Stomach (tissue), 8 donors: ENCODE measurements at regions not wholly inside any gene's neighbourhood (a gene's known extent, or its start where the extent isn't known, plus 50 kb on each side); places are given as distances from the start of the nearest gene placed in this dataset.

Experiments
- DNase-seq, 2 donors: peaks; one replicate each; pipeline versions ENCODE4 v3.0.0 to v3.0.0-alpha.2; 2013 to 2019
- H3K27ac ChIP-seq, 5 donors: fragments of 200-600 bp in 4 of 5; sonication (generic) in 4 of 5; one replicate each; pipeline ENCODE4 v1.5.1; 2013 to 2019; ENCODE audit warnings: mild to moderate bottlenecking in 1 of 5, moderate library complexity in 1 of 5
- H3K27me3 ChIP-seq, 3 donors: fragments of 200-600 bp; sonication (generic); one replicate each; pipeline ENCODE4 v1.5.1; 2017 to 2019; ENCODE audit warnings: mixed run types in 1 of 3
- H3K36me3 ChIP-seq, 4 donors: fragments of 200-600 bp; sonication (generic); 1 replicate in 3 of 4; 2 replicates in 1 of 4; pipeline ENCODE4 v1.5.1; 2016 to 2019
- H3K4me1 ChIP-seq, 4 donors: fragments of 200-600 bp; sonication (generic); one replicate each; pipeline ENCODE4 v1.5.1; 2016 to 2019
- H3K4me3 ChIP-seq, 4 donors: fragments of 200-600 bp; sonication (generic) in 3 of 4; one replicate each; pipeline ENCODE4 v1.5.1; 2016 to 2019; ENCODE audit warnings: mild to moderate bottlenecking in 1 of 4
- H3K9me3 ChIP-seq, 4 donors: fragments of 200-600 bp; sonication (generic); one replicate each; pipeline ENCODE4 v1.5.1; 2016 to 2019
- CTCF ChIP-seq, 7 experiments: fragments of 450-650 bp in 4 of 7; fragments of 200-600 bp in 3 of 7; sonication (generic) in 3 of 7; IDR thresholded peaks; one replicate each; pipeline ENCODE4 v1.5.1; 2016 to 2019; ENCODE audit warnings: antibody characterized with exemption in 7 of 7, control low read depth in 2 of 7, mild to moderate bottlenecking in 1 of 7
- EP300 ChIP-seq: sonication (generic); formaldehyde crosslinking; IDR thresholded peaks from one replicate; pipeline ENCODE4 v1.6.1; 2017; ENCODE audit warnings: antibody characterized with exemption
- POLR2A ChIP-seq, 4 donors: fragments of 450-650 bp; IDR thresholded peaks; one replicate each; pipeline ENCODE4 v1.6.1; 2016; ENCODE audit warnings: antibody characterized with exemption in 4 of 4, control low read depth in 2 of 4, mild to moderate bottlenecking in 1 of 4, moderate library complexity in 1 of 4
- POLR2AphosphoS5 ChIP-seq, 3 donors: sonication (generic); formaldehyde crosslinking; IDR thresholded peaks; one replicate each; pipeline ENCODE4 v1.6.1; 2016; ENCODE audit warnings: antibody characterized with exemption in 3 of 3
- WGBS, 5 donors: extraction: QIAGEN DNeasy Blood & Tissue Kit in 3 of 5; methylation state at CpG; one replicate each; pipeline versions ENCODE4 v1.1.5 to v1.1.7; 2013 to 2018; 5-methylcytosine and 5-hydroxymethylcytosine counted together
- intact Hi-C: fragments of 100-400 bp; cut with DNase I; formaldehyde crosslinking; loops from one replicate; pipeline ENCODE4 v1.15.1; 2023; ENCODE audit warnings: low total_unique reads
- donor health status: healthy with polysubstance abuse.
- donor health status: Bipolar disorder and iron deficiency.
- donor health status: healthy.

- Histone ChIP-seq H3K4me1 (peaks cover 0 to 8% (median 4%) of the 10 kb centered on the region in 4 donors), H3K27me3 (peaks cover 0 to 89% (median 58%) of the 10 kb centered on the region in 3 donors), H3K36me3 (no peaks in the 10 kb centered on the region), H3K9me3 (no peaks in the 10 kb centered on the region), H3K4me3 (no peak overlapping the region), H3K27ac (no peak overlapping the region)
- intact Hi-C loops = no loop called here
- WGBS, 5 donors = 54 to 65% (median 61%) methylated on average over 15 to 29 of the region's 29 CpGs
- TF ChIP-seq CTCF (IDR thresholded peaks at IDR 0.05) (no peak), POLR2AphosphoS5 (IDR thresholded peaks at IDR 0.05) (no peak), EP300 (no peak), POLR2A (IDR thresholded peaks at IDR 0.05) (no peak)
- DNase-seq = no peak
Observed at GRCh38 chr1:2864203-2864905, 62.9 kb upstream of the TTC34 start.

- no peak overlapping the region for H3K27ac ChIP-seq
- WGBS, 5 donors = 81 to 95% (median 83%) methylated on average over 4 to 9 of the region's 9 CpGs
- DNase-seq = no peak
- no peak overlapping the region for H3K4me3 ChIP-seq
- H3K27me3 ChIP-seq = peaks cover 0 to 96% (median 58%) of the 10 kb centered on the region in 3 donors
- intact Hi-C loops = no loop called here
- H3K9me3 ChIP-seq = peaks cover 0 to 2% (median under 1%) of the 10 kb centered on the region in 4 donors
- H3K4me1 ChIP-seq = peaks cover 0 to 8% (median 4%) of the 10 kb centered on the region in 4 donors
- H3K36me3 ChIP-seq = no peaks in the 10 kb centered on the region
- TF ChIP-seq CTCF (IDR thresholded peaks at IDR 0.05) (no peak), EP300 (no peak), POLR2AphosphoS5 (IDR thresholded peaks at IDR 0.05) (no peak), POLR2A (IDR thresholded peaks at IDR 0.05) (no peak)
Observed at GRCh38 chr1:2865000-2865399, 63.5 kb upstream of the TTC34 start.

- Histone ChIP-seq H3K36me3 (no peaks in the 10 kb centered on the region), H3K9me3 (peaks cover under 1 to 10% (median 8%) of the 10 kb centered on the region in 4 donors), H3K27me3 (peaks cover 0 to 99% (median 58%) of the 10 kb centered on the region in 3 donors), H3K4me1 (peaks cover 0 to 8% (median 4%) of the 10 kb centered on the region in 4 donors), H3K4me3 (no peak overlapping the region), H3K27ac (no peak overlapping the region)
- no peak for TF ChIP-seq CTCF (IDR thresholded peaks at IDR 0.05)
- TF ChIP-seq EP300 = no peak
- 50 to 61% (median 59%) methylated on average over 21 to 28 of the region's 28 CpGs for WGBS, 5 donors
- no peak for DNase-seq
- intact Hi-C loops = no loop called here
Observed at GRCh38 chr1:2865571-2866421, 64.3 kb upstream of the TTC34 start.

- Histone ChIP-seq H3K27me3 (peaks cover 0 to 92% (median 54%) of the 10 kb centered on the region in 3 donors), H3K9me3 (peaks cover 8 to 18% (median 15%) of the 10 kb centered on the region in 4 donors), H3K27ac (no peak overlapping the region), H3K36me3 (no peaks in the 10 kb centered on the region), H3K4me1 (peaks cover 0 to 8% (median 4%) of the 10 kb centered on the region in 4 donors), H3K4me3 (no peak overlapping the region)
- 33 to 47% (median 36%) methylated on average over 25 to 26 of the region's 26 CpGs for WGBS, 5 donors
- TF ChIP-seq EP300 = no peak
- TF ChIP-seq POLR2AphosphoS5 (IDR thresholded peaks at IDR 0.05) = no peak
- intact Hi-C loops = no loop called here
- DNase-seq = peak in 1 of 2 donors; percentile 62
Observed at GRCh38 chr1:2866422-2867086, 65.1 kb upstream of the TTC34 start.
